HepG2 (cell line): ENCODE measurements at regions not wholly inside any gene's neighbourhood (a gene's known extent, or its start where the extent isn't known, plus 50 kb on each side); places are given as distances from the start of the nearest gene placed in this dataset.

Experiments
- ATAC-seq: fragments of 200-7000 bp; cut with Tn5 transposase; 3 replicates; pipeline ENCODE4 v1.9.1; 2020; ENCODE audit warnings: mild to moderate bottlenecking, moderate library complexity
- BruUV-seq: library from RNA; stranded (reverse); fragments of 400-500 nt; replicated peaks from 2 replicates; lab custom pipeline; 2021; lab: Mats Ljungman, UMichigan
- CTCF ChIA-PET: fragments of 300-600 bp; formaldehyde crosslinking; extraction: SDS; loops from one replicate; lab custom pipeline; 2021; ENCODE audit warnings: low total read pairs, inconsistent platforms, low intra/inter-chr PET ratio; lab: Yijun Ruan, JAX
- POLR2A ChIA-PET: fragments of 350-600 bp; sonication (Branson Sonifier 250); formaldehyde crosslinking; loops from one replicate; lab custom pipeline; 2020; ENCODE audit warnings: antibody characterized with exemption, inconsistent platforms; lab: Yijun Ruan, JAX
- DNase-seq: peaks from one replicate; pipeline ENCODE4 v3.0.0-alpha.2; 2015; ENCODE audit warnings: low spot score
- FAIRE-seq: peaks from 3 replicates; lab custom pipeline; 2011; peaks lifted over from hg19 to GRCh38; lab: Jason Lieb, UNC
- H2AFZ ChIP-seq: one replicate; pipeline ENCODE4 v1.6.1; 2011; ENCODE audit warnings: low read length, inconsistent platforms
- H3K27ac ChIP-seq: fragments of 300-600 bp; 3 replicates; pipeline ENCODE4 v1.8.0; 2011; ENCODE audit warnings: mixed run types, mild to moderate bottlenecking, mixed read lengths, low read length, inconsistent platforms; ENCODE audit not compliant: insufficient read depth; ENCODE audit errors: extremely low read length
- H3K27me3 ChIP-seq, 2 experiments: fragments of 200-600 bp in 1 of 2; 2 replicates in 1 of 2; 3 replicates in 1 of 2; pipeline versions ENCODE4 v1.6.0 to v1.8.0; 2011; ENCODE audit warnings: low read length in 2 of 2, mild to moderate bottlenecking in 2 of 2, moderate library complexity in 2 of 2, inconsistent platforms in 1 of 2; ENCODE audit not compliant: insufficient read depth in 2 of 2, control insufficient read depth in 1 of 2
- H3K36me3 ChIP-seq, 2 experiments: fragments of 200-600 bp in 1 of 2; replicated peaks in 1 of 2; 2 replicates in 1 of 2; 3 replicates in 1 of 2; pipeline versions ENCODE4 v1.5.1 to v1.8.0; 2011; ENCODE audit warnings: low read length in 2 of 2, inconsistent platforms in 1 of 2; ENCODE audit not compliant: insufficient read depth in 2 of 2, control insufficient read depth in 1 of 2
- H3K4me1 ChIP-seq: 2 replicates; pipeline ENCODE4 v1.5.1; 2012; ENCODE audit warnings: low read length, inconsistent platforms; ENCODE audit not compliant: insufficient read depth
- H3K4me2 ChIP-seq: 2 replicates; pipeline ENCODE4 v1.6.0; 2011; ENCODE audit warnings: low read depth, low read length, inconsistent platforms
- H3K4me3 ChIP-seq, 3 experiments: fragments of 200-600 bp in 1 of 3; sonication (generic), shearing (Covaris generic) in 1 of 3; replicated peaks in 1 of 3; 2 replicates each; pipeline ENCODE4 v1.5.1; 2011 to 2016; ENCODE audit warnings: low read length in 3 of 3, inconsistent platforms in 2 of 3, low read depth in 2 of 3, mild to moderate bottlenecking in 2 of 3, control low read depth in 1 of 3, mixed read lengths in 1 of 3; ENCODE audit not compliant: insufficient read depth in 1 of 3
- H3K79me2 ChIP-seq: one replicate; pipeline ENCODE4 v1.6.1; 2011; ENCODE audit warnings: low read length, inconsistent platforms; ENCODE audit not compliant: insufficient read depth
- H3K9ac ChIP-seq: 2 replicates; pipeline ENCODE4 v1.6.0; 2011; ENCODE audit warnings: mild to moderate bottlenecking, low read depth, low read length, inconsistent platforms; ENCODE audit not compliant: insufficient read depth
- H3K9me3 ChIP-seq: 2 replicates; pipeline ENCODE4 v1.5.1; 2012; ENCODE audit warnings: mild to moderate bottlenecking, low read length
- H4K20me1 ChIP-seq: 2 replicates; pipeline ENCODE4 v1.6.0; 2011; ENCODE audit warnings: inconsistent platforms, mild to moderate bottlenecking, low read length, moderate library complexity; ENCODE audit not compliant: insufficient read depth
- ELF3 ChIP-seq: IDR thresholded peaks from 2 replicates; pipeline ENCODE4 v1.6.1; 2016; ENCODE audit warnings: missing genetic modification reagents, missing compliant biosample characterization
- EP300 ChIP-seq, 3 experiments: sonication (generic) in 1 of 3; formaldehyde crosslinking in 1 of 3; IDR thresholded peaks; 2 replicates each; pipeline versions ENCODE4 v1.5.1 to v1.6.1; 2011 to 2020; ENCODE audit warnings: low read depth in 2 of 3, low read length in 2 of 3, borderline replicate concordance in 1 of 3, improper control_type of control experiment in 1 of 3, mild to moderate bottlenecking in 1 of 3, missing genetic modification reagents in 1 of 3, moderate library complexity in 1 of 3
- FOXK2 ChIP-seq: fragments of 450-650 bp; IDR thresholded peaks from 2 replicates; pipeline ENCODE4 v1.6.1; 2016
- MAFG ChIP-seq: sonication (generic); formaldehyde crosslinking; IDR thresholded peaks from 2 replicates; pipeline ENCODE4 v1.5.1; 2020; ENCODE audit warnings: mild to moderate bottlenecking, missing genetic modification reagents
- MBD4 ChIP-seq: IDR thresholded peaks from 2 replicates; pipeline ENCODE4 v1.6.1; 2012; ENCODE audit warnings: low read length, inconsistent platforms, borderline replicate concordance
- NRL ChIP-seq: sonication (generic); formaldehyde crosslinking; IDR thresholded peaks from 2 replicates; pipeline ENCODE4 v1.5.0; 2020; ENCODE audit warnings: missing genetic modification reagents, mild to moderate bottlenecking, moderate library complexity, borderline replicate concordance
- PTBP1 ChIP-seq: fragments of 200-400 bp; formaldehyde crosslinking; IDR thresholded peaks from 2 replicates; pipeline ENCODE4 v1.6.1; 2018; ENCODE audit warnings: low read length, low read depth; ENCODE audit not compliant: poor library complexity, severe bottlenecking
- RAD51 ChIP-seq: fragments of 450-650 bp; IDR thresholded peaks from 2 replicates; pipeline ENCODE4 v1.6.1; 2016; ENCODE audit warnings: borderline replicate concordance
- ZBTB8A ChIP-seq: sonication (generic); formaldehyde crosslinking; IDR thresholded peaks from 2 replicates; pipeline ENCODE4 v1.4.0; 2020; ENCODE audit warnings: mild to moderate bottlenecking, low read depth, missing genetic modification reagents, borderline replicate concordance
- ZNF282 ChIP-seq: fragments of 450-650 bp; IDR thresholded peaks from 2 replicates; pipeline ENCODE4 v1.6.1; 2018; ENCODE audit not compliant: partially characterized antibody
- WGBS: methylation state at CpG from one replicate; pipeline ENCODE4 v1.1.6; 2017; ENCODE audit warnings: low lambda C conversion rate; 5-methylcytosine and 5-hydroxymethylcytosine counted together
- in situ Hi-C: cut with HindIII; loops from 2 replicates; pipeline ENCODE4 v1.10.0; 2017; ENCODE audit warnings: low pct_unique_long_range_greater_than_20kb; ENCODE audit not compliant: extremely low pct_ligation_motif_present
- intact Hi-C: fragments of 100-400 bp; cut with micrococcal nuclease; formaldehyde crosslinking; loops from one replicate; pipeline ENCODE4 v1.10.0; 2022; ENCODE audit not compliant: unreplicated experiment
- TF ChIP-seq, protein P1 (sequence below): sonication (generic); formaldehyde crosslinking; IDR thresholded peaks from 2 replicates; pipeline ENCODE4 v1.8.0; 2023; ENCODE audit warnings: mild to moderate bottlenecking, missing genetic modification reagents
- TF ChIP-seq, protein P2 (sequence below): sonication (generic); formaldehyde crosslinking; IDR thresholded peaks from 2 replicates; pipeline ENCODE4 v1.4.0; 2020; ENCODE audit warnings: mild to moderate bottlenecking, missing genetic modification reagents
- TF ChIP-seq, protein P3 (sequence below): sonication (generic); formaldehyde crosslinking; IDR thresholded peaks from 2 replicates; pipeline ENCODE4 v1.4.0; 2020; ENCODE audit warnings: missing genetic modification reagents
- TF ChIP-seq, protein P4 (sequence below): sonication (generic); formaldehyde crosslinking; IDR thresholded peaks from 2 replicates; pipeline ENCODE4 v1.5.1; 2020; ENCODE audit warnings: missing genetic modification reagents, mild to moderate bottlenecking, borderline replicate concordance
- TF ChIP-seq, protein P5 (sequence below): sonication (generic); formaldehyde crosslinking; IDR thresholded peaks from 2 replicates; pipeline ENCODE4 v1.4.0; 2020; ENCODE audit warnings: mild to moderate bottlenecking, missing genetic modification reagents
- TF ChIP-seq, protein P6 (sequence below): sonication (generic); formaldehyde crosslinking; conservative IDR thresholded peaks from 2 replicates; pipeline ENCODE4 v1.4.0; 2020; ENCODE audit warnings: missing genetic modification reagents

DNA sequence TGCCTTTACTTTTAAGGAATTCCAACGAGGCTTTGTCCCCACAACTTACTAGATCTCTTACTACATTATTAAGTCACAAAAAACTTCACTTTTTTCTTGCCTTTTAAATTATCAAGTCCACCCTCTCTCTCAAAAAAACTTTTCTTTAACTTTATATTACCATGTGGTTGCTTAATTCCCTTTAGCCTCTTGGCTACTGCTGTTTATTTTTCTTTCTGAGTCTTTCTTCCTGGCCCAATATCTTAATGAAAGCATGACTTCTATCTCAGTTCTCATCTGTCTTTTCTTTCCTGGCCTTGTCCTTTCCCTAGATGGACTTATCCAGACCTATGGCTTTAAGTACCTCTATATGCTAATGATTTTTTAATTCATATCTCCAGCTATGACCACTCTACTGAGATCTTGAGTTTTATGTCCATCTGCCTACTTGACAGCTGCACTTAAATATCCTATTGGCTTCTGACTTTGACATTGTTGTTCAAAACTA is 710.5 kb downstream of the RFPL4B start:
- ChIA-PET POLR2A (no interaction called here), CTCF (no interaction called here)
- no TSS peak for BruUV-seq
- DNase-seq (no peak), ATAC-seq (no peak), FAIRE-seq (no peak)
- Histone ChIP-seq H3K36me3 (no peaks in the 10 kb centered on the region), H2AFZ (no peak overlapping the region), H3K4me3 (no peak overlapping the region), H3K27ac (no peak overlapping the region), H3K79me2 (no peaks in the 10 kb centered on the region), H3K4me1 (no peaks in the 10 kb centered on the region), H3K9ac (no peak overlapping the region), H3K9me3 (no peaks in the 10 kb centered on the region), H4K20me1 (no peaks in the 10 kb centered on the region), H3K27me3 (no peaks in the 10 kb centered on the region), H3K4me2 (no peak overlapping the region)
- 2% methylated on average over 1 of the region's 1 CpG for WGBS
- intact Hi-C loops (no loop called here), in situ Hi-C loops (no loop called here)
- TF ChIP-seq MAFG (CRISPR knock-in tag) (no peak), MBD4 (no peak), RAD51 (no peak), FOXK2 (no peak), ELF3 (CRISPR knock-in tag) (no peak), EP300 (IDR thresholded peaks at IDR 0.05; ENCODE audit: low read depth in 2 of 2, low read length in 2 of 2) (no peak), EP300 (CRISPR knock-in tag; IDR thresholded peaks at IDR 0.05; ENCODE audit: borderline replicate concordance) (no peak), PTBP1 (no peak), NRL (CRISPR knock-in tag) (no peak), ZBTB8A (CRISPR knock-in tag) (no peak), ZNF282 (no peak)
- TF ChIP-seq, protein P1, sequence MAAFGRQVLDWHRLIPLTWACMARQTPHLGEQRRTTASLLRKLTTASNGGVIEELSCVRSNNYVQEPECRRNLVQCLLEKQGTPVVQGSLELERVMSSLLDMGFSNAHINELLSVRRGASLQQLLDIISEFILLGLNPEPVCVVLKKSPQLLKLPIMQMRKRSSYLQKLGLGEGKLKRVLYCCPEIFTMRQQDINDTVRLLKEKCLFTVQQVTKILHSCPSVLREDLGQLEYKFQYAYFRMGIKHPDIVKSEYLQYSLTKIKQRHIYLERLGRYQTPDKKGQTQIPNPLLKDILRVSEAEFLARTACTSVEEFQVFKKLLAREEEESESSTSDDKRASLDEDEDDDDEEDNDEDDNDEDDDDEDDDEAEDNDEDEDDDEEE, result no peak
- TF ChIP-seq, protein P2, sequence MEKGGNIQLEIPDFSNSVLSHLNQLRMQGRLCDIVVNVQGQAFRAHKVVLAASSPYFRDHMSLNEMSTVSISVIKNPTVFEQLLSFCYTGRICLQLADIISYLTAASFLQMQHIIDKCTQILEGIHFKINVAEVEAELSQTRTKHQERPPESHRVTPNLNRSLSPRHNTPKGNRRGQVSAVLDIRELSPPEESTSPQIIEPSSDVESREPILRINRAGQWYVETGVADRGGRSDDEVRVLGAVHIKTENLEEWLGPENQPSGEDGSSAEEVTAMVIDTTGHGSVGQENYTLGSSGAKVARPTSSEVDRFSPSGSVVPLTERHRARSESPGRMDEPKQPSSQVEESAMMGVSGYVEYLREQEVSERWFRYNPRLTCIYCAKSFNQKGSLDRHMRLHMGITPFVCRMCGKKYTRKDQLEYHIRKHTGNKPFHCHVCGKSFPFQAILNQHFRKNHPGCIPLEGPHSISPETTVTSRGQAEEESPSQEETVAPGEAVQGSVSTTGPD (CRISPR knock-in tag), result no peak
- TF ChIP-seq, protein P3, sequence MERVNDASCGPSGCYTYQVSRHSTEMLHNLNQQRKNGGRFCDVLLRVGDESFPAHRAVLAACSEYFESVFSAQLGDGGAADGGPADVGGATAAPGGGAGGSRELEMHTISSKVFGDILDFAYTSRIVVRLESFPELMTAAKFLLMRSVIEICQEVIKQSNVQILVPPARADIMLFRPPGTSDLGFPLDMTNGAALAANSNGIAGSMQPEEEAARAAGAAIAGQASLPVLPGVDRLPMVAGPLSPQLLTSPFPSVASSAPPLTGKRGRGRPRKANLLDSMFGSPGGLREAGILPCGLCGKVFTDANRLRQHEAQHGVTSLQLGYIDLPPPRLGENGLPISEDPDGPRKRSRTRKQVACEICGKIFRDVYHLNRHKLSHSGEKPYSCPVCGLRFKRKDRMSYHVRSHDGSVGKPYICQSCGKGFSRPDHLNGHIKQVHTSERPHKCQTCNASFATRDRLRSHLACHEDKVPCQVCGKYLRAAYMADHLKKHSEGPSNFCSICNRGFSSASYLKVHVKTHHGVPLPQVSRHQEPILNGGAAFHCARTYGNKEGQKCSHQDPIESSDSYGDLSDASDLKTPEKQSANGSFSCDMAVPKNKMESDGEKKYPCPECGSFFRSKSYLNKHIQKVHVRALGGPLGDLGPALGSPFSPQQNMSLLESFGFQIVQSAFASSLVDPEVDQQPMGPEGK (CRISPR knock-in tag), result no peak
- TF ChIP-seq, protein P4, sequence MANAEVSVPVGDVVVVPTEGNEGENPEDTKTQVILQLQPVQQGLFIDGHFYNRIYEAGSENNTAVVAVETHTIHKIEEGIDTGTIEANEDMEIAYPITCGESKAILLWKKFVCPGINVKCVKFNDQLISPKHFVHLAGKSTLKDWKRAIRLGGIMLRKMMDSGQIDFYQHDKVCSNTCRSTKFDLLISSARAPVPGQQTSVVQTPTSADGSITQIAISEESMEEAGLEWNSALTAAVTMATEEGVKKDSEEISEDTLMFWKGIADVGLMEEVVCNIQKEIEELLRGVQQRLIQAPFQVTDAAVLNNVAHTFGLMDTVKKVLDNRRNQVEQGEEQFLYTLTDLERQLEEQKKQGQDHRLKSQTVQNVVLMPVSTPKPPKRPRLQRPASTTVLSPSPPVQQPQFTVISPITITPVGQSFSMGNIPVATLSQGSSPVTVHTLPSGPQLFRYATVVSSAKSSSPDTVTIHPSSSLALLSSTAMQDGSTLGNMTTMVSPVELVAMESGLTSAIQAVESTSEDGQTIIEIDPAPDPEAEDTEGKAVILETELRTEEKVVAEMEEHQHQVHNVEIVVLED, result no peak
- TF ChIP-seq, protein P5, sequence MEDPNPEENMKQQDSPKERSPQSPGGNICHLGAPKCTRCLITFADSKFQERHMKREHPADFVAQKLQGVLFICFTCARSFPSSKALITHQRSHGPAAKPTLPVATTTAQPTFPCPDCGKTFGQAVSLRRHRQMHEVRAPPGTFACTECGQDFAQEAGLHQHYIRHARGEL (CRISPR knock-in tag), result no peak
- TF ChIP-seq, protein P6, sequence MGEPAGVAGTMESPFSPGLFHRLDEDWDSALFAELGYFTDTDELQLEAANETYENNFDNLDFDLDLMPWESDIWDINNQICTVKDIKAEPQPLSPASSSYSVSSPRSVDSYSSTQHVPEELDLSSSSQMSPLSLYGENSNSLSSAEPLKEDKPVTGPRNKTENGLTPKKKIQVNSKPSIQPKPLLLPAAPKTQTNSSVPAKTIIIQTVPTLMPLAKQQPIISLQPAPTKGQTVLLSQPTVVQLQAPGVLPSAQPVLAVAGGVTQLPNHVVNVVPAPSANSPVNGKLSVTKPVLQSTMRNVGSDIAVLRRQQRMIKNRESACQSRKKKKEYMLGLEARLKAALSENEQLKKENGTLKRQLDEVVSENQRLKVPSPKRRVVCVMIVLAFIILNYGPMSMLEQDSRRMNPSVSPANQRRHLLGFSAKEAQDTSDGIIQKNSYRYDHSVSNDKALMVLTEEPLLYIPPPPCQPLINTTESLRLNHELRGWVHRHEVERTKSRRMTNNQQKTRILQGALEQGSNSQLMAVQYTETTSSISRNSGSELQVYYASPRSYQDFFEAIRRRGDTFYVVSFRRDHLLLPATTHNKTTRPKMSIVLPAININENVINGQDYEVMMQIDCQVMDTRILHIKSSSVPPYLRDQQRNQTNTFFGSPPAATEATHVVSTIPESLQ (CRISPR knock-in tag), result no peak
